ENCODE measurements at regions not wholly inside any gene's neighbourhood (a gene's known extent, or its start where the extent isn't known, plus 50 kb on each side); places are given as distances from the start of the nearest gene placed in this dataset.
A peak's percentile ranks its signal among the peaks of the same experiment; 100 is the strongest.

DNA sequence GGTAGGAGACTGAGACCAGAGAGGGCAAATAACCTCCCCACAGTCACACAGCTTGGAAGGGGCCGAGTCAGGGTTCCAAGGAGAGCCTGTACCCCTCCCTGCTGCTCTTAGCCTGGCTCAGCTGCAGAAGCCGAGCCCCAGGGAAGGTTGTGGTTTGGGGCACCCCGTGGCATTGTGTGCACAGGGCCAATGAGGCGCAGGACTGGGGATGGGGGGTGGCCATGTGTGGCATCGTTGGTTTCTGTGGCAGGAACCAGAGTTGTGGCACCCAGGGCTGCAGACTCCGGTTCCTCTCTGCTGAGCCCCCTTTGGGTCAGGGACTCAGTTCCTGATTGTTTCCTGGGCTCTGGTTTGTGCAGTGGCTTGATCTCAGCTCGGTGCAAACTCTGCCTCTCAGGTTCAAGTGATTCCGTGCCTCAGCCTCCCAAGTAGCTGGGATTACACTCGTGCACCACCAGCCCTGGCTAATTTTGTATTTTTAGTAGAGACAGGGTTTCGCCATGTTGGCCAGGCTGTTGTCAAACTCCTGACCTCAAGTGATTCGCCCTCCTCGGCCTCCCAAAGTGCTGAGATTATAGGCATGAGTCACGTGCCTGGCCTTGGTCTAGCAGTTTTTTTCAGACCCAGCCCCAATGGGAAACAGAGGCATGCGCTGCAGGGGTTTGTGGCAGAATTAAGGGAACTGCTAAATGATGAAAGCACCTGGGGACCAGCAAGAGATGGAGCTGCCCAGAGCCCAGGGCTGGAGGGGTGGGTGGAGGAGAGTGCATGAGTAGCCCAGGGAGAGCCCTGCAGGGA, 221.0 kb upstream of the SULF2 start:
- Histone ChIP-seq H3K4me3 (no peak overlapping the region), H3K27ac (no peak overlapping the region), H3K4me1 (replicated peaks in 1 of 2) (no peaks in the 10 kb centered on the region)
- in situ Hi-C loops (cut with MboI; ENCODE audit: low pct_unique_long_range_greater_than_20kb in 2 of 9, low sequenced_read_pairs in 9 of 9, unreplicated experiment in 9 of 9): no loop called here
- no peak for ATAC-seq (replicated peaks in 6 of 8)
- WGBS, 10 experiments: 42 to 100% (median 75%) methylated on average over 1 to 9 of the region's 14 CpGs; no CpG with 5 or more reads in 4 of the 10 experiments

DNA sequence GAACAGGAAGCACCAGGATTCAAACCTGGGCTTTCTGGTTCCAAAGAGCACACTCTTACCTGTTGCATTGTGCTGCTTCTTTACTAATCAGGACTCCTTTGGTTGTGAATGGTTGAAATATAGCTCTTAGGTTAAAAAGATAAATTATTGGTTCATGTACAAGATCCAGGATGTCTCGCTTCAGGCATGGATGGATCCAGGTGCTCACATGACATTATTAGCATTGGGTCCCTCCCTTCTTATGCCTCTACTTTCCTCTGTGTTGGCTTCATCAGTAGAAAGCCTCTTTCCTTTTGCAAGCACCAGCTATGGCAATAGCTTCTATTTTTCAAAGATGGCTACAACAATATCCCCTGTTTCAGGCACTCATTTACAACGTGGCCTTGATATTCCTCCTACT, 217.7 kb upstream of the SULF2 start:
- 8 to 100% (median 57%) methylated on average over 1 to 2 of the region's 2 CpGs; no CpG with 5 or more reads in 3 of the 10 experiments for WGBS, 10 experiments
- H3K4me1 ChIP-seq (replicated peaks in 1 of 2): peaks cover 17 to 21% of the 10 kb centered on the region in 2 donors
- no peak overlapping the region for H3K4me3 ChIP-seq
- in situ Hi-C loops (cut with MboI; ENCODE audit: low pct_unique_long_range_greater_than_20kb in 2 of 9, low sequenced_read_pairs in 9 of 9, unreplicated experiment in 9 of 9): no loop called here
- H3K27ac ChIP-seq: no peak overlapping the region
- ATAC-seq (replicated peaks in 6 of 8): no peak

DNA sequence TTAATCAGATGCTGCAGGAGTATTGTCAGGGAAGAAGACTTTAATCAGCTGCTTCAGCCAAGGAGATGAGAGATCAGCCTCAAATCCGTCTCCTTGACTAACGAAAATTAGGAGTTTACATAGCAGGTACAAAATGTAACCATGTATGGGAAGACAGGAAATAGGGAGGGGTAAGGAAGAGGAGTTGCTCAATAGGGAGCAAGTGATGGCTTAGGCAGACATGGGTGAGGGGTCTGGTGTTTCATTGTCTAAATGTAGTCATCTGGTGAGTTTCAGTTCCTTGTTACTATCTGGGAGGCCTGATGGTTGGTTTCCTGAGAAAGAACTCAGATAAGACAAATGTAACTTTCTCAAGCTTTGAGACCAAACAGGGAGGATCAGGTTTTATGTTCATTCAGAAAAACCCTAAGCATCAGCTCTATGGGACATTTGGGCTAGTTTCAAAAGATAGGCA, 217.3 kb upstream of the SULF2 start:
- WGBS, 10 experiments: 16 to 100% (median 70%) methylated on average over 1 to 2 of the region's 2 CpGs; no CpG with 5 or more reads in 2 of the 10 experiments
- ATAC-seq (replicated peaks in 6 of 8): no peak
- H3K4me3 ChIP-seq: no peak overlapping the region
- peaks cover 20 to 21% of the 10 kb centered on the region in 2 donors for H3K4me1 ChIP-seq (replicated peaks in 1 of 2)
- H3K27ac ChIP-seq: no peak overlapping the region
- in situ Hi-C loops (cut with MboI; ENCODE audit: low pct_unique_long_range_greater_than_20kb in 2 of 9, low sequenced_read_pairs in 9 of 9, unreplicated experiment in 9 of 9): no loop called here

DNA sequence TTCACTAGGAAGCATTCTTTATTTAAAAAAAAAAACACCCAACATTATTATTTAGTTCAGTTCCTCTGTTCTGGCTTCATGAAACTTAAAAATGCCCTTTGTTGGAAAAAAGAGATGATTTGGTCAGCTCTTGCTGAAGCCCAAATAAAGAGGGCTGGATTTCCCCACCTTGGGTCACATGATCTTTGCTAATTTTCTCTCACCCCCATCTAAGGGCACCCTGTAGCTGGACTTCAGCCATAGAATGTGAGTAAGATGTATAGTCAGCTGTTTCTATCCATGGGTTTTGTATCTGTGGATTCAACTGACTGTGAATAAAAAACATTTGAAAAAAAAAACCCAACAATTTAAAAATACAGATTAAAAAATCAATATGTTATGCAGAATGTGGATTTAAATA, 213.9 kb upstream of the SULF2 start:
- Histone ChIP-seq H3K27ac (peak overlapping the region in 1 of 2 donors; percentile 19), H3K4me1 (replicated peaks in 1 of 2) (peaks cover 20 to 21% of the 10 kb centered on the region in 2 donors), H3K4me3 (no peak overlapping the region)
- in situ Hi-C loops (cut with MboI; ENCODE audit: low pct_unique_long_range_greater_than_20kb in 2 of 9, low sequenced_read_pairs in 9 of 9, unreplicated experiment in 9 of 9): loop anchor here in 1 of 9 experiments (25.0 kb wide), 1 partner anchor 613 kb away; no protein-coding TSS in a partner anchor
- no peak for ATAC-seq (replicated peaks in 6 of 8)

DNA sequence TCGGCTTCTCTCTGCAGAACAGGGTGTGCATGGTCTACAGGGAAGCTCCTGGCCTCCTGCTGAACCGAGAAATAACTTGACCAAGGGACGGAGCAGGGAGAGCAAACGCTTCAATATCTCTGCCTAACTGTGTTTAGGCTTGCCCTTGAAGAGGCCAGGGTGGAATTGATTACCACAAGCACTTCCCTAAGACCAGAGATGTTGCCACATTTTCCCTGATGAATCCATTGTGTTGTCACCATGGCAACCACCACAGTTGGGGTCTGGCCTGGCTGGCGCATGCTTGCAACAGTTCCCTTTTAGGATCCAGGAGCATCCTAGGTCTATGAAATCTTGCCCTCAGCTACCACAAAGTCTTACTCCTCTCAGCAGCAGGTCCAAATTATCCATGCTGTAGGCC, 213.5 kb upstream of the SULF2 start:
- no peak overlapping the region for H3K4me3 ChIP-seq
- peak in 5 of 8 experiments; percentile 51 to 75 (median 67) for ATAC-seq (replicated peaks in 6 of 8)
- WGBS, 10 experiments: 20 to 100% (median 50%) methylated on average over 1 to 5 of the region's 5 CpGs; no CpG with 5 or more reads in 4 of the 10 experiments
- in situ Hi-C loops (cut with MboI; ENCODE audit: low pct_unique_long_range_greater_than_20kb in 2 of 9, low sequenced_read_pairs in 9 of 9, unreplicated experiment in 9 of 9): loop anchor here in 1 of 9 experiments (25.0 kb wide), 1 partner anchor 614 kb away; no protein-coding TSS in a partner anchor
- peak overlapping the region; percentile 19 to 50 for H3K27ac ChIP-seq
- H3K4me1 ChIP-seq (replicated peaks in 1 of 2): peaks cover 20 to 21% of the 10 kb centered on the region in 2 donors

DNA sequence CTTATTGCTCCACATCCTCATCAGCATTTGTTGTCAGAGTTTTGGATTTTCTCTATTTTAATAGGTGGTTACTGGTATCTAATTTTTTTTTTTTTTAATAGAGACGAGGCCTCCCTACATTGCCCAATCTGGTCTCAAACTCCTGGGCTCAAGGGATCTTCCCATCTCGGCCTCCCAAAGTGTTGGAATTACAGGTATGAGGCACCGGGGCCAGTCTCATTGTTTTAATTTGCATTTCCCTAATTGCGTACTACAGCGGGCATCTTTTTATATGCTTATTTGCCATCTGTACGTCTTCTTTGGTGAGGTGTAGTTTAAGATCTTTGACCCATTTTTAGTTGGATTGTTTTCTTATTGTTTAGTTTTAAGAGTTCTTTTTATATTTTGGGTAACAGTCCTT, 210.4 kb upstream of the SULF2 start:
- in situ Hi-C loops (cut with MboI; ENCODE audit: low pct_unique_long_range_greater_than_20kb in 2 of 9, low sequenced_read_pairs in 9 of 9, unreplicated experiment in 9 of 9): loop anchor here in 1 of 9 experiments (25.0 kb wide), 1 partner anchor 617 kb away; no protein-coding TSS in a partner anchor
- Histone ChIP-seq H3K4me3 (no peak overlapping the region), H3K27ac (no peak overlapping the region), H3K4me1 (replicated peaks in 1 of 2) (peaks cover 34 to 45% of the 10 kb centered on the region in 2 donors)
- WGBS, 10 experiments: 38 to 84% (median 58%) methylated on average over 3 to 6 of the region's 6 CpGs; no CpG with 5 or more reads in 1 of the 10 experiments
- ATAC-seq (replicated peaks in 6 of 8): no peak

DNA sequence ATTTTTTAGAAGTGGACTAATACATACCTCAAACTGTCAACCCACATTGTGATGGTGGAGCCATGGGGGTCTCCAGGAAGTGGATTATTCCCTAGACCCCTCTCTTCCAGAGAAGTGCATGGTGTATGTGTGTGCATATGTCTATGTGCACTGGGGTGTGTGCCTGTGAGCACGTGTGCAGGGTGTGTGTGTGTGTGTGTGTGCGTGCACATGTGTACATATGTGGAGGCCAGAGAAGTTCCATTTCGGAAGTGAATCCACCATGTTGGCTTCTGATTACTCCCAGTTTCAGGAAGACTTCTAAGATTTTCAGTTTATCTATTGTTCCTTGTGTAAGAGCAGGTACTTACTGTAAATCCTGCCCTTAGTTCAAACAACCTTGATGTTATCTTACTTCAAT, 208.5 kb upstream of the SULF2 start:
- no peak overlapping the region for H3K4me3 ChIP-seq
- ATAC-seq (replicated peaks in 6 of 8): no peak
- peaks cover 41 to 48% of the 10 kb centered on the region in 2 donors for H3K4me1 ChIP-seq (replicated peaks in 1 of 2)
- no peak overlapping the region for H3K27ac ChIP-seq
- in situ Hi-C loops (cut with MboI; ENCODE audit: low pct_unique_long_range_greater_than_20kb in 2 of 9, low sequenced_read_pairs in 9 of 9, unreplicated experiment in 9 of 9): loop anchor here in 1 of 9 experiments (25.0 kb wide), 1 partner anchor 618 kb away; no protein-coding TSS in a partner anchor
- WGBS, 10 experiments: 79 to 100% (median 87%) methylated on average over 1 to 3 of the region's 3 CpGs; no CpG with 5 or more reads in 4 of the 10 experiments

DNA sequence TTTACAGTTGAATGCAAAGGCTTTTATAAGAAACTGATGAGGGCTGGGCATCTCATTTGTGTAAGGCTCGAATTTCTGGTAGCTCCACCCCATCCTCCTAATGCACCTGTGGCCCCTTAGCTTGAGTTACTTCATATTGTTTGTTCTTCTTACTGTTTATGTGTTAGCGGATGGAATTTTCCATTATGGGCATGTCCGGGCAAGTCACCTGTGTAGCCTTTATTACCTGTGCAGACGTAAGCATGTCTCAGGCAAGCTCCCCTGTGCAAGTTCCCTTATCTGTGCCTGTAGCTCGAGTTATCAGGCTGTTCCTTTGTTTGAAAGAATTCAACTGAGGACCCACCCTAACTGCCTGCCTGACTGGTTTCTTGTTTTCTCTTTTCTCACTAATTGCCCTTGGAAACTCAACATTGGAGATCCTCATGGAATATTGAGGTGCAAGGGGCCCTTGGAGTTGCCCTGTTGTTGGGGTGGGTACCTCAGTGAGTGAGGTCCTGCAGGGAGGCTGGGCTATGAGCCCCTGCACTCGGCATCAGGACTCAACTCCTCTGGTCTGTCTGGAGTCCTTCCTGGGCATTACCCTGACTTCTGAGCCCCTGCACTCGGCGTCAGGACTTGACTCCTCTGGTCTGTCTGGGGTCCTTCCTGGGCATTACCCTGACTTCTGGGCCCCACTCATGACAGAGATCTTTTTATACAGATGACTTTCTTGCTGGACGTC, 207.9 kb upstream of the SULF2 start:
- ATAC-seq (replicated peaks in 6 of 8): no peak
- Histone ChIP-seq H3K27ac (no peak overlapping the region), H3K4me3 (no peak overlapping the region), H3K4me1 (replicated peaks in 1 of 2) (peaks cover 41 to 48% of the 10 kb centered on the region in 2 donors)
- 35 to 100% (median 84%) methylated on average over 1 to 8 of the region's 9 CpGs; no CpG with 5 or more reads in 1 of the 10 experiments for WGBS, 10 experiments
- in situ Hi-C loops (cut with MboI; ENCODE audit: low pct_unique_long_range_greater_than_20kb in 2 of 9, low sequenced_read_pairs in 9 of 9, unreplicated experiment in 9 of 9): loop anchor here in 1 of 9 experiments (25.0 kb wide), 1 partner anchor 619 kb away; no protein-coding TSS in a partner anchor

DNA sequence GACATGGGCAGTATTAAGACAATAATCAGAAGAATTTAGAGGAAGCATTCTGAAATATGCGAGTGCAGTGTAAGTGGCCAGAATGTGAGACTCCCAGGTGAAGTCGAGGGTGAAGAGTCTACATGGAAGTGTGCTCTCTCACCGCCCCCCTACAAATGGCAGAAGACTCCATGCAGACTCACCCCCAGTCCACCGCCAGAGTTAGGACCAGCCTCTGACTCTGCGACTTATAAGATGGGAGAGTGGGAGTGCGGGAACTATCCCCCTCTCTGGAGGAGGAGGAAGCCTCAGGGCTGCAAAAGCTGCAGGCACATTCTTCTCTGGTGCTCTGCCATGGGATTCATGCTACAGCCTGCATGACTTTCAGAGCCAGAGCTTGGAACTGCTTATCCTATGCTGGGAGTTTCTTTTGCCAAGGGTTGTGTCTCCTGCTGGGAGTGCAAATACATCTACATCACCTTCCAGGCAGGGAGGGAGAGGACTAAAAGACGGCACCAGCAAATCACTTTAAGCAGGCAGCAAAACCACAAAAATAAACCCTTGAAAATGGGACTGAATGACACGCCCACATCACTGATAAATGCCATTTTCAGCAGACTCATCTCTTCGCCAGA, 206.7 kb upstream of the SULF2 start:
- Histone ChIP-seq H3K4me1 (replicated peaks in 1 of 2) (peaks cover 38 to 50% of the 10 kb centered on the region in 2 donors), H3K27ac (peak overlapping the region in 1 of 2 donors; percentile 5), H3K4me3 (no peak overlapping the region)
- ATAC-seq (replicated peaks in 6 of 8): peak in 2 of 8 experiments; percentile 67 to 83
- in situ Hi-C loops (cut with MboI; ENCODE audit: low pct_unique_long_range_greater_than_20kb in 2 of 9, low sequenced_read_pairs in 9 of 9, unreplicated experiment in 9 of 9): loop anchor here in 1 of 9 experiments (25.0 kb wide), 1 partner anchor 620 kb away; no protein-coding TSS in a partner anchor
- 37 to 100% (median 85%) methylated on average over 1 to 8 of the region's 9 CpGs; no CpG with 5 or more reads in 1 of the 10 experiments for WGBS, 10 experiments

DNA sequence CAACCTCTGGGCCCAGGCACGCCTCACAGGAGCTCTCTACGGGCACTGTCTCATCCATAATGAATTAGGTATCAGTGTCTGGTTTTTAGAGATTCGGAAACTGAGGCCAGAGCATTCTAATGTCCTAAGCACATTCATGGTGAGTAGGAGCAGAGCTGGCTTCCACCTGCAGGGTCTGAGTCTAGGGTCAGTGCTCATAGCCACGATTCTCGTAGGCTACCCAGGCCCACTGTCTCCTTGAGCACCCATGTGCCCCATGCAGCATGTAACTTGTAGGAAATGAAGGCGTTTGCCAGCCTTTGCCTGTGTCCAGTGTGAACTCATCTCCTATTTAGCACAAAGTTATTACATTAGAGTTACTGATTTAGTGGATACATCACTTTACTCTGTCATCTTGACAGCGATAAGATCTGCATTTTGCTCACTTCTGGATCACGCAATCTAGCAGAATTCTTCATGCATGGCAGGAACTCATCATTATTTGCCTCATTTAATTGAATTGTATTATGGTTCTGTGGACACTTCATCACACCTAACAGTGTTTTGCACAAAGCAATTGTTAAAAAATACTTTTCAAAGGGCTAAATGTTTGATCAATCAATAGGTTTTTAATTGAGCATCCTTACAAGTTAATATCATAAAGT, 205.3 kb upstream of the SULF2 start:
- 43 to 96% (median 80%) methylated on average over 1 to 7 of the region's 8 CpGs; no CpG with 5 or more reads in 2 of the 10 experiments for WGBS, 10 experiments
- in situ Hi-C loops (cut with MboI; ENCODE audit: low pct_unique_long_range_greater_than_20kb in 2 of 9, low sequenced_read_pairs in 9 of 9, unreplicated experiment in 9 of 9): loop anchor here in 1 of 9 experiments (25.0 kb wide), 1 partner anchor 622 kb away; no protein-coding TSS in a partner anchor
- H3K4me1 ChIP-seq (replicated peaks in 1 of 2): peaks cover 38 to 50% of the 10 kb centered on the region in 2 donors
- ATAC-seq (replicated peaks in 6 of 8): peak in 3 of 8 experiments; percentile 1 to 32 (median 18)
- H3K4me3 ChIP-seq: no peak overlapping the region
- H3K27ac ChIP-seq: no peak overlapping the region

- H3K4me1 ChIP-seq (replicated peaks in 1 of 2): peaks cover 38 to 50% of the 10 kb centered on the region in 2 donors
- H3K27ac ChIP-seq: no peak overlapping the region
- in situ Hi-C loops (cut with MboI; ENCODE audit: low pct_unique_long_range_greater_than_20kb in 2 of 9, low sequenced_read_pairs in 9 of 9, unreplicated experiment in 9 of 9): loop anchor here in 1 of 9 experiments (25.0 kb wide), 1 partner anchor 622 kb away; no protein-coding TSS in a partner anchor
- peak in 5 of 8 experiments; percentile 14 to 62 (median 38) for ATAC-seq (replicated peaks in 6 of 8)
- H3K4me3 ChIP-seq: no peak overlapping the region
- WGBS, 10 experiments: 17 to 100% (median 87%) methylated on average over 1 to 4 of the region's 4 CpGs; no CpG with 5 or more reads in 5 of the 10 experiments
Measured at GRCh38 chr20:47989957-47990356, 204.7 kb upstream of the SULF2 start.

GRCh38 chr20:47988676-47989075, 203.4 kb upstream of the SULF2 start:
- Histone ChIP-seq H3K4me1 (replicated peaks in 1 of 2) (peaks cover 44 to 56% of the 10 kb centered on the region in 2 donors), H3K4me3 (no peak overlapping the region), H3K27ac (peak overlapping the region in 1 of 2 donors; percentile 54)
- WGBS, 10 experiments: 58 to 100% (median 68%) methylated on average over 2 to 4 of the region's 4 CpGs; no CpG with 5 or more reads in 3 of the 10 experiments
- in situ Hi-C loops (cut with MboI; ENCODE audit: low pct_unique_long_range_greater_than_20kb in 2 of 9, low sequenced_read_pairs in 9 of 9, unreplicated experiment in 9 of 9): loop anchor here in 1 of 9 experiments (25.0 kb wide), 1 partner anchor 624 kb away; no protein-coding TSS in a partner anchor
- ATAC-seq (replicated peaks in 6 of 8): peak in 6 of 8 experiments; percentile 45 to 97 (median 92)

Measured in motor neuron (in vitro differentiated cells).